ENCODE measurements at regions not wholly inside any gene's neighbourhood (a gene's known extent, or its start where the extent isn't known, plus 50 kb on each side); places are given as distances from the start of the nearest gene placed in this dataset.
"Not testable (repeated sequence)": the region's sequence is repeated elsewhere in the genome, so short reads cannot be mapped to it uniquely, and the experiment has no call there.

DNA sequence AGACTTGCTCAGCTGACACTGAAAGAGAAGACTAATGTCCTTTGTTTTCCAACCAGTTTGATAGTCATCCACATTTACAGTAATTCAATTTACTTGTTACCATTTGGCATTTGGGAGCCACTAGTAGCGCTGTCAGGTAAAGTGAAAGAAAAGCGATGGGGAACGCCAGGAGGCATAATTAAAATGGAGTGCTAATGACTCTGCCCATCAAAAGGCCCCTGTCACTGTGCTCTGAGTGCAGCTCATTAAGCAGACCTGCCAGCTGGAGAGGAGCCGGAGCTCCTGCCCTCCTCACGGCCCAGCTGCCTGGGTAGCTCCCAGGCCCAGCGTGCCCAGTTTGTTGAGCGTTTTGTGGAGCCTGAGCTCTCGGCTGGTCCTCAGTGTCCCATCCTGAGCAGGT is 463.6 kb upstream of the CCDC196 start:
- DNase-seq (ENCODE audit: extremely low read depth, low read depth) = no peak
- H3K4me3 ChIP-seq (replicated peaks; ENCODE audit: low read depth, low read length) = no peak overlapping the region
- TF ChIP-seq, protein P1, sequence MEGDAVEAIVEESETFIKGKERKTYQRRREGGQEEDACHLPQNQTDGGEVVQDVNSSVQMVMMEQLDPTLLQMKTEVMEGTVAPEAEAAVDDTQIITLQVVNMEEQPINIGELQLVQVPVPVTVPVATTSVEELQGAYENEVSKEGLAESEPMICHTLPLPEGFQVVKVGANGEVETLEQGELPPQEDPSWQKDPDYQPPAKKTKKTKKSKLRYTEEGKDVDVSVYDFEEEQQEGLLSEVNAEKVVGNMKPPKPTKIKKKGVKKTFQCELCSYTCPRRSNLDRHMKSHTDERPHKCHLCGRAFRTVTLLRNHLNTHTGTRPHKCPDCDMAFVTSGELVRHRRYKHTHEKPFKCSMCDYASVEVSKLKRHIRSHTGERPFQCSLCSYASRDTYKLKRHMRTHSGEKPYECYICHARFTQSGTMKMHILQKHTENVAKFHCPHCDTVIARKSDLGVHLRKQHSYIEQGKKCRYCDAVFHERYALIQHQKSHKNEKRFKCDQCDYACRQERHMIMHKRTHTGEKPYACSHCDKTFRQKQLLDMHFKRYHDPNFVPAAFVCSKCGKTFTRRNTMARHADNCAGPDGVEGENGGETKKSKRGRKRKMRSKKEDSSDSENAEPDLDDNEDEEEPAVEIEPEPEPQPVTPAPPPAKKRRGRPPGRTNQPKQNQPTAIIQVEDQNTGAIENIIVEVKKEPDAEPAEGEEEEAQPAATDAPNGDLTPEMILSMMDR (IDR thresholded peaks at IDR 0.05; ENCODE audit: low read depth, low read length, missing control alignments) = no peak

DNA sequence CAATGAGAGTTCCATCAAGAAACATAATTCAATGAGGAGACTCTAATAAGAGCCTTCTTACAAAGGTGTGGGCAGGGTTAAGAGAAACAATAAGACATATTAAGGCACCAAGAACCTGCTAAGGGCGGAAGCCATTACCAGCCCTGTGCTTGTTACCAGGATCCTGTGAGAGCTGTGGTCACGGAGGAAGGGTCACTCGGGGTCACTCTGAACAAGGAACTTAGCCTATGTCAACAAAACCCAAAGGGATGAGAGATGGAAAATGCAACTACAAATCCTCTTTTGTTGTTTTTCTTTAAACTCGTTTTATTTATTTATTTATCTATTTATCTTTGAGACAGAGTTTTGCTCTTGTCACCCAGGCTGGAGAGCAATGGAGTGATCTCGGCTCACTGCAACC is 460.4 kb upstream of the CCDC196 start:
- DNase-seq (ENCODE audit: extremely low read depth, low read depth) = no peak
- H3K4me3 ChIP-seq (replicated peaks; ENCODE audit: low read depth, low read length) = no peak overlapping the region
- TF ChIP-seq, protein P1 (IDR thresholded peaks at IDR 0.05; ENCODE audit: low read depth, low read length, missing control alignments) = no peak

- DNase-seq (ENCODE audit: extremely low read depth, low read depth); H3K4me3 ChIP-seq (replicated peaks; ENCODE audit: low read depth, low read length): not testable (repeated sequence)
Observed at GRCh38 chr14:66031981-66032380, 454.2 kb upstream of the CCDC196 start.

GRCh38 chr14:66032800-66033199 is 453.4 kb upstream of the CCDC196 start:
- H3K4me3 ChIP-seq (replicated peaks; ENCODE audit: low read depth, low read length) = no peak overlapping the region
- no peak for DNase-seq (ENCODE audit: extremely low read depth, low read depth)
- TF ChIP-seq, protein P1 (IDR thresholded peaks at IDR 0.05; ENCODE audit: low read depth, low read length, missing control alignments) = no peak

- TF ChIP-seq, protein P1 (IDR thresholded peaks at IDR 0.05; ENCODE audit: low read depth, low read length, missing control alignments) = no peak
- no peak overlapping the region for H3K4me3 ChIP-seq (replicated peaks; ENCODE audit: low read depth, low read length)
- DNase-seq (ENCODE audit: extremely low read depth, low read depth) = no peak
Observed at GRCh38 chr14:66036547-66036946, 449.6 kb upstream of the CCDC196 start.

- TF ChIP-seq, protein P1 (IDR thresholded peaks at IDR 0.05; ENCODE audit: low read depth, low read length, missing control alignments) = no peak
- no peak for DNase-seq (ENCODE audit: extremely low read depth, low read depth)
- no peak overlapping the region for H3K4me3 ChIP-seq (replicated peaks; ENCODE audit: low read depth, low read length)
Observed at GRCh38 chr14:66037361-66037760, 448.8 kb upstream of the CCDC196 start.

DNA sequence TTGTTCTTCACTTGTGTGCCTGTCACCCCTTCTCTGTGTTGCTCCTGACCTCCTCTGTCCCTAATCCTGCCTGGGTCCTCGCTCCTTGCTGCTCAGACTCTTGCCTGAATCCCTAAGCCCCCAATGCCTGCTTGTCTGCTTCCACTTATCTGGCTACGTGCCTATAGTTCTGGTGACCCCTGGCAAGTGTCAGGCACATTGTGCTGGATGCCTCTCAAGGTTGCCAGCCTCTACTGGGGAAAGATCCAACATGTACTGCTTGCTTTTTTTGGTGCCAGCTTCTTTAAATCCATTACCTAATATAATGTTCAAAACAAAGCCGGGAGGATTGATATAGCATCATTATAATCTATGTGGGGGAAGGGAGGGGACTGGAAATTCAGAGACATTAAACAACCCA is 448.0 kb upstream of the CCDC196 start:
- DNase-seq (ENCODE audit: extremely low read depth, low read depth) = no peak
- TF ChIP-seq, protein P1 (IDR thresholded peaks at IDR 0.05; ENCODE audit: low read depth, low read length, missing control alignments) = no peak
- H3K4me3 ChIP-seq (replicated peaks; ENCODE audit: low read depth, low read length) = no peak overlapping the region

Measured in HFF-Myc (cell line).